ENCODE measurements at regions not wholly inside any gene's neighbourhood (a gene's known extent, or its start where the extent isn't known, plus 50 kb on each side); places are given as distances from the start of the nearest gene placed in this dataset.

GRCh38 chr13:64314331-64314730 lies 2898.7 kb upstream of the PCDH20 start:
- TF ChIP-seq SMC3 (IDR thresholded peaks at IDR 0.05; ENCODE audit: low read length) (no peak), KLF6 (CRISPR knock-in tag; IDR thresholded peaks at IDR 0.05) (no peak), MXI1 (IDR thresholded peaks at IDR 0.05; ENCODE audit: borderline replicate concordance, low read depth, low read length) (no peak), EP300 (IDR thresholded peaks at IDR 0.05; ENCODE audit: low read depth in 2 of 2, low read length in 2 of 2) (no peak), EP300 (CRISPR knock-in tag; IDR thresholded peaks at IDR 0.05; ENCODE audit: borderline replicate concordance) (no peak), CEBPB (IDR thresholded peaks at IDR 0.05; ENCODE audit: borderline replicate concordance, low read depth, low read length) (no peak)
- TF ChIP-seq, protein P1, sequence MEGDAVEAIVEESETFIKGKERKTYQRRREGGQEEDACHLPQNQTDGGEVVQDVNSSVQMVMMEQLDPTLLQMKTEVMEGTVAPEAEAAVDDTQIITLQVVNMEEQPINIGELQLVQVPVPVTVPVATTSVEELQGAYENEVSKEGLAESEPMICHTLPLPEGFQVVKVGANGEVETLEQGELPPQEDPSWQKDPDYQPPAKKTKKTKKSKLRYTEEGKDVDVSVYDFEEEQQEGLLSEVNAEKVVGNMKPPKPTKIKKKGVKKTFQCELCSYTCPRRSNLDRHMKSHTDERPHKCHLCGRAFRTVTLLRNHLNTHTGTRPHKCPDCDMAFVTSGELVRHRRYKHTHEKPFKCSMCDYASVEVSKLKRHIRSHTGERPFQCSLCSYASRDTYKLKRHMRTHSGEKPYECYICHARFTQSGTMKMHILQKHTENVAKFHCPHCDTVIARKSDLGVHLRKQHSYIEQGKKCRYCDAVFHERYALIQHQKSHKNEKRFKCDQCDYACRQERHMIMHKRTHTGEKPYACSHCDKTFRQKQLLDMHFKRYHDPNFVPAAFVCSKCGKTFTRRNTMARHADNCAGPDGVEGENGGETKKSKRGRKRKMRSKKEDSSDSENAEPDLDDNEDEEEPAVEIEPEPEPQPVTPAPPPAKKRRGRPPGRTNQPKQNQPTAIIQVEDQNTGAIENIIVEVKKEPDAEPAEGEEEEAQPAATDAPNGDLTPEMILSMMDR (CRISPR knock-in tag; IDR thresholded peaks at IDR 0.05) = no peak
